ENCODE measurements at regions not wholly inside any gene's neighbourhood (a gene's known extent, or its start where the extent isn't known, plus 50 kb on each side); places are given as distances from the start of the nearest gene placed in this dataset.

DNA sequence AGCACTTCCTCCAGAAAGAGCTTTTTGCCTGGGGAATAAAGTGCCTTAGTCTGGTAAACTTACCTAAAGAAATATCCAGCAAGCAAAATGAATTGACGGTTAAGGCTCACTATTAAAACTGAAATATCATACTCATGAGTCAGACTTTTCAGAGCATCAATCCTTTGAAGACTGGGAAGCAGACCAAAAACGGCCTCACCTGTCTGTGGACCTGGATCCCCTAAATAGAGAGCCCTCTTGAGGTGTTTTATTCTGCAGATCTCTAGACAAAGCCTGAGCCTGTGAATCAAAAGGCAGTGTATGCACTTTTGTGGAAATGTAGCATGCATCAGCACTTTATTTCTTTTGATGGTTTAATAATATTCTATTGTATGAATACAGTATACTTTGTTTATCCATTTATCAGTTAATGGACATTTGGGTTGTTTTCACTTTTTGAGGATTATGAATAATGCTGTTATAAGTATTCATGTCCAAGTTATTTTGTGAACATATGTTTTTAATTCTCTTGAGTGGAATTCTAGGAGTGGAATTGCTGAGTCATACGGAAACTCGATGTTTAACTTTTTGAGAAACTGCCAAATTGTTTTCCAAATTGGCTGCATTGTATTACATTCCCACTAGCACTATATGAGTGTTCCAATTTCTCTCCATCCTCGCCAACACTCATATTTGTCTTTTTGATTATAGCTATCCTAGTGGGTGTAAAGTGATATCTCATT, 449.0 kb upstream of the IGFBP3 start:
- TF ChIP-seq CTCF (IDR thresholded peaks at IDR 0.05; ENCODE audit: low read depth, low read length, missing control alignments) = no peak
- DNase-seq (ENCODE audit: extremely low read depth, low read depth) = peak; percentile 87

GRCh38 chr7:46368871-46369270, 447.8 kb upstream of the IGFBP3 start:
- no peak for TF ChIP-seq CTCF (IDR thresholded peaks at IDR 0.05; ENCODE audit: low read depth, low read length, missing control alignments)
- no peak overlapping the region for H3K4me3 ChIP-seq (replicated peaks; ENCODE audit: low read depth, low read length)
- DNase-seq (ENCODE audit: extremely low read depth, low read depth) = no peak

More for the DNA sequence above, 449.0 kb upstream of the IGFBP3 start:
- no peak overlapping the region for H3K4me3 ChIP-seq (replicated peaks; ENCODE audit: low read depth, low read length)

- DNase-seq (ENCODE audit: extremely low read depth, low read depth) = no peak
- no peak for TF ChIP-seq CTCF (IDR thresholded peaks at IDR 0.05; ENCODE audit: low read depth, low read length, missing control alignments)
- no peak overlapping the region for H3K4me3 ChIP-seq (replicated peaks; ENCODE audit: low read depth, low read length)
Measured at GRCh38 chr7:46366526-46366925, 445.5 kb upstream of the IGFBP3 start.

DNA sequence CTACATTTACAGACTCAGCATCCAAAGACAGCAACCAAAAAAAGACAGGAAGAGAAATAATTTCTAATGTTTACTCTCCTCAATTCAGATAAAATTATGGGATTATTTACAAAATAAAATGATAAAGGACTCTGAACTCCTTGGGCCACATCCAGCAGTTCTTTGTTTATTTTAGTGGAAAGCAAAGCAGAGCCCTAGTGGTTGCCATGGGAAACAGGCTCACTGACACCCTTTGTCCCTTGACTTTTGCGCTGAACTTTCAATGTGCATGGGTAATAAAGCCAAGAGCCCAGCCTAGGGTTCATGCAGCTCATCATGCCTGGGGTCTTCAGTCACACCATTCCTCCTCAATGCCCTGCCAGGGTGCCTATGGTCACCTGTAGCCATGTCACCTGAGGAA, 442.6 kb upstream of the IGFBP3 start:
- TF ChIP-seq CTCF (IDR thresholded peaks at IDR 0.05; ENCODE audit: low read depth, low read length, missing control alignments) = no peak
- no peak overlapping the region for H3K4me3 ChIP-seq (replicated peaks; ENCODE audit: low read depth, low read length)
- DNase-seq (ENCODE audit: extremely low read depth, low read depth) = no peak

GRCh38 chr7:46360811-46361210, 439.7 kb upstream of the IGFBP3 start:
- no peak overlapping the region for H3K4me3 ChIP-seq (replicated peaks; ENCODE audit: low read depth, low read length)
- DNase-seq (ENCODE audit: extremely low read depth, low read depth) = no peak
- TF ChIP-seq CTCF (IDR thresholded peaks at IDR 0.05; ENCODE audit: low read depth, low read length, missing control alignments) = no peak

GRCh38 chr7:46360296-46360695, 439.2 kb upstream of the IGFBP3 start:
- TF ChIP-seq CTCF (IDR thresholded peaks at IDR 0.05; ENCODE audit: low read depth, low read length, missing control alignments) = no peak
- H3K4me3 ChIP-seq (replicated peaks; ENCODE audit: low read depth, low read length) = no peak overlapping the region
- DNase-seq (ENCODE audit: extremely low read depth, low read depth) = no peak

DNA sequence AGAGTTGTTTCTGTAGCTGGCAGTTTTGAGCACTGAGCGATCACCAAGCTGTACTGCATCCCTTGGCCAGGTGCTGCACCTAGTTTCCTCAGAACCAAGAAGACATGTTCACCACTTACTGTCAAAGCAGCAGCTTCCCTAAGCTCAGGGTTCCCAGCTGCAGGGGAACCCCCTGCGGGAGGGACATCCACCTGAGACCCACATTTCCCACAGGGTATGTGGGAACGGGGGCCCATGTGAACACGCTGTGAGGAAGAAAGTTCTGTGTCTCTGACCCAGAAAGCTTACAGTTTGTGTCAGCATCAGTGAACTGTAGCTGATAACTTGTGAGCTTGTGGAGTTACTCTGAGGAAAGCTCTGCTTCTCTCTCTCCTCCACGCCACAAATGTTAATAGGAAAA, 436.8 kb upstream of the IGFBP3 start:
- no peak for TF ChIP-seq CTCF (IDR thresholded peaks at IDR 0.05; ENCODE audit: low read depth, low read length, missing control alignments)
- no peak for DNase-seq (ENCODE audit: extremely low read depth, low read depth)
- no peak overlapping the region for H3K4me3 ChIP-seq (replicated peaks; ENCODE audit: low read depth, low read length)

Data from HFF-Myc (cell line).